ENCODE measurements at regions not wholly inside any gene's neighbourhood (a gene's known extent, or its start where the extent isn't known, plus 50 kb on each side); places are given as distances from the start of the nearest gene placed in this dataset.

DNA sequence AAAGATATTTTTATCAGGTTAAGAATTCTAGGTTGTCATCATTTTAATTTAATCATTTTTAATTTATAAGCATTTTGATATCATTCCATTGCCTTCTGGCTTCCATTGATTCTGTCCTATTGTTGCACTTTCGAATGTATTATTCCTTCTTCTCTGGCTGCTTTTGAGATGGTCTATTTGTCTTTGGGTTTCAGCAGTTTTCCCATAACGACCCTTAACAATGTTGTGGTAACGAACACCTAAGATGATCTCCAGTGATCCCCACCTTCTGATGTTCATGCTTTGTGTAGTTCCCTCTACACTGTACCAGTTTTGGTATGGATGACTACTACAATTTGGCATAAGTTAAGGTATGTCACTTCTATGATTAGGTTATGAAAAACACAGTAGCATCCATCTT lies 59.9 kb downstream of the MINAR1 start:
- H3K4me2 ChIP-seq: no peak overlapping the region
- H2AFZ ChIP-seq (ENCODE audit: low read depth): no peak overlapping the region
- H4K20me1 ChIP-seq (ENCODE audit: insufficient read depth): no peaks in the 10 kb centered on the region
- H3K79me2 ChIP-seq (ENCODE audit: insufficient read depth, low read depth): no peaks in the 10 kb centered on the region
- no peak overlapping the region for H3K4me3 ChIP-seq (IDR thresholded peaks at IDR 0.05; ENCODE audit: insufficient read depth, low read depth, low read length)
- no peaks in the 10 kb centered on the region for H3K4me1 ChIP-seq (ENCODE audit: low read depth, poor library complexity, severe bottlenecking)
- H3K27me3 ChIP-seq (ENCODE audit: insufficient read depth, low read depth): no peaks in the 10 kb centered on the region
- H3K36me3 ChIP-seq (ENCODE audit: insufficient read depth): no peaks in the 10 kb centered on the region
- no peak overlapping the region for H3K9ac ChIP-seq
- no peak for TF ChIP-seq CTCF (conservative IDR thresholded peaks at IDR 0.05; ENCODE audit: low read depth, low read length)
- no peak overlapping the region for H3K27ac ChIP-seq

GRCh38 chr15:79494384-79494909 lies 62.3 kb downstream of the MINAR1 start:
- no peak overlapping the region for H3K9ac ChIP-seq
- no peak for TF ChIP-seq CTCF (conservative IDR thresholded peaks at IDR 0.05; ENCODE audit: low read depth, low read length)
- no peaks in the 10 kb centered on the region for H3K4me1 ChIP-seq (ENCODE audit: low read depth, poor library complexity, severe bottlenecking)
- H3K4me2 ChIP-seq: no peak overlapping the region
- H3K79me2 ChIP-seq (ENCODE audit: insufficient read depth, low read depth): no peaks in the 10 kb centered on the region
- H3K27me3 ChIP-seq (ENCODE audit: insufficient read depth, low read depth): no peaks in the 10 kb centered on the region
- no peak overlapping the region for H2AFZ ChIP-seq (ENCODE audit: low read depth)
- H3K36me3 ChIP-seq (ENCODE audit: insufficient read depth): no peaks in the 10 kb centered on the region
- H3K27ac ChIP-seq: no peak overlapping the region
- H4K20me1 ChIP-seq (ENCODE audit: insufficient read depth): no peaks in the 10 kb centered on the region
- H3K4me3 ChIP-seq (IDR thresholded peaks at IDR 0.05; ENCODE audit: insufficient read depth, low read depth, low read length): no peak overlapping the region

- no peak overlapping the region for H3K27ac ChIP-seq
- H4K20me1 ChIP-seq (ENCODE audit: insufficient read depth): no peaks in the 10 kb centered on the region
- no peaks in the 10 kb centered on the region for H3K27me3 ChIP-seq (ENCODE audit: insufficient read depth, low read depth)
- no peak overlapping the region for H3K4me2 ChIP-seq
- no peaks in the 10 kb centered on the region for H3K4me1 ChIP-seq (ENCODE audit: low read depth, poor library complexity, severe bottlenecking)
- no peak overlapping the region for H3K9ac ChIP-seq
- H3K79me2 ChIP-seq (ENCODE audit: insufficient read depth, low read depth): no peaks in the 10 kb centered on the region
- no peak overlapping the region for H2AFZ ChIP-seq (ENCODE audit: low read depth)
- no peak for TF ChIP-seq CTCF (conservative IDR thresholded peaks at IDR 0.05; ENCODE audit: low read depth, low read length)
- no peaks in the 10 kb centered on the region for H3K36me3 ChIP-seq (ENCODE audit: insufficient read depth)
- no peak overlapping the region for H3K4me3 ChIP-seq (IDR thresholded peaks at IDR 0.05; ENCODE audit: insufficient read depth, low read depth, low read length)
These were observed 63.0 kb downstream of the MINAR1 start for GRCh38 chr15:79494963-79495755.

- Histone ChIP-seq H3K4me3 (IDR thresholded peaks at IDR 0.05; ENCODE audit: insufficient read depth, low read depth, low read length) (no peak overlapping the region), H3K4me2 (no peak overlapping the region), H4K20me1 (ENCODE audit: insufficient read depth) (no peaks in the 10 kb centered on the region), H3K27me3 (ENCODE audit: insufficient read depth, low read depth) (no peaks in the 10 kb centered on the region), H2AFZ (ENCODE audit: low read depth) (no peak overlapping the region), H3K27ac (no peak overlapping the region), H3K79me2 (ENCODE audit: insufficient read depth, low read depth) (no peaks in the 10 kb centered on the region), H3K9ac (no peak overlapping the region), H3K4me1 (ENCODE audit: low read depth, poor library complexity, severe bottlenecking) (no peaks in the 10 kb centered on the region), H3K36me3 (ENCODE audit: insufficient read depth) (no peaks in the 10 kb centered on the region)
- no peak for TF ChIP-seq CTCF (conservative IDR thresholded peaks at IDR 0.05; ENCODE audit: low read depth, low read length)
These were observed 63.6 kb downstream of the MINAR1 start for GRCh38 chr15:79495775-79496174.

Measured in KMS-11 (cell line).